CD4-positive, CD25-positive, alpha-beta regulatory T cell (primary cell): ENCODE measurements at regions not wholly inside any gene's neighbourhood (a gene's known extent, or its start where the extent isn't known, plus 50 kb on each side); places are given as distances from the start of the nearest gene placed in this dataset.

Experiments used
- ATAC-seq, 2 donors: fragments of 150-1000 bp; cut with Tn5 transposase; one replicate each; pipeline ENCODE4 v1.10.0; 2021; ENCODE audit warnings: low read depth in 2 of 2, moderate number of reproducible peaks in 2 of 2, moderate library complexity in 1 of 2
- DNase-seq, 3 donors: peaks; one replicate each; pipeline versions ENCODE4 v3.0.0 to v3.0.0-alpha.2; 2012 to 2022; ENCODE audit warnings: mixed read lengths in 1 of 3
- H3K27ac ChIP-seq: one replicate; pipeline ENCODE4 v1.7.0; 2013; ENCODE audit warnings: mild to moderate bottlenecking, low read length; ENCODE audit not compliant: insufficient read depth, poor library complexity, severe bottlenecking
- H3K27me3 ChIP-seq: one replicate; pipeline ENCODE4 v1.7.0; 2013; ENCODE audit warnings: low read length; ENCODE audit not compliant: control insufficient read depth, insufficient read depth
- H3K36me3 ChIP-seq: one replicate; pipeline ENCODE4 v1.7.0; 2013; ENCODE audit warnings: mild to moderate bottlenecking, low read length, moderate library complexity; ENCODE audit not compliant: control insufficient read depth, insufficient read depth
- H3K4me1 ChIP-seq: 2 replicates; pipeline ENCODE4 v1.7.0; 2013; ENCODE audit warnings: mild to moderate bottlenecking, low read length; ENCODE audit not compliant: insufficient read depth, control insufficient read depth, poor library complexity, severe bottlenecking
- H3K4me3 ChIP-seq: one replicate; pipeline ENCODE4 v1.7.0; 2013; ENCODE audit warnings: low read depth, mild to moderate bottlenecking, low read length, moderate library complexity
- H3K9me3 ChIP-seq, 2 experiments: 1 replicate in 1 of 2; 2 replicates in 1 of 2; pipeline ENCODE4 v1.7.0; 2013; ENCODE audit warnings: low read length in 2 of 2, mild to moderate bottlenecking in 1 of 2, moderate library complexity in 1 of 2; ENCODE audit not compliant: control insufficient read depth in 2 of 2
- H3K27ac Mint-ChIP-seq, 3 donors: one replicate each; pipeline ENCODE4 v1.8.0; 2020 to 2022; ENCODE audit warnings: mild to moderate bottlenecking in 3 of 3, mixed read lengths in 3 of 3, moderate library complexity in 2 of 3
- H3K27me3 Mint-ChIP-seq: one replicate; pipeline ENCODE4 v1.8.0; 2022; ENCODE audit warnings: mild to moderate bottlenecking, mixed read lengths
- H3K36me3 Mint-ChIP-seq: one replicate; pipeline ENCODE4 v1.8.0; 2020; ENCODE audit warnings: mixed read lengths
- H3K4me1 Mint-ChIP-seq, 4 donors: one replicate each; pipeline ENCODE4 v1.8.0; 2020 to 2022; ENCODE audit warnings: mixed read lengths in 4 of 4, mild to moderate bottlenecking in 1 of 4
- H3K4me3 Mint-ChIP-seq, 4 donors: one replicate each; pipeline ENCODE4 v1.8.0; 2020 to 2022; ENCODE audit warnings: mild to moderate bottlenecking in 4 of 4, mixed read lengths in 4 of 4, moderate library complexity in 3 of 4
- H3K9me3 Mint-ChIP-seq, 7 donors: one replicate each; pipeline ENCODE4 v1.8.0; 2020 to 2022; ENCODE audit warnings: mixed read lengths in 7 of 7, mild to moderate bottlenecking in 3 of 7, moderate library complexity in 2 of 7

DNA sequence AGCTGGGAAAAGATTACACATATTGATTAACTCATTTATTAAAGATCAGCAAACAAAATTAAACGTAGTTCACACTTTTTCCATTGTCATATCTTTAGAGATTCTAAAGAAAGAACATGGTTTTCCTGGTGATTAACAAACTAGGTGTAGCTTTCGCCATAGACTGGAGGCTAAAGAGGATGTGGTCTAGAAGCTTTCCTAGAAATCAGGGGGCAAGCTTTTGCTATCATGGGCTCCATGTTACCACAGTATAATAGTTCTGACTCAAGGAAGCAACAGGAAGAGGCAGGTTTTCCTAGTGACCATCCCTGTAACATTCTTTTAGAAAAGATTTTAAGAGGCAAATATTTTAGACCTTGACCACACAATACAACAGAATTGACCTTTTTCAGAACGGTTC lies 232.7 kb downstream of the METTL4 start:
- no peak overlapping the region for H3K4me3 Mint-ChIP-seq
- no peaks in the 10 kb centered on the region for H3K4me1 Mint-ChIP-seq

DNA sequence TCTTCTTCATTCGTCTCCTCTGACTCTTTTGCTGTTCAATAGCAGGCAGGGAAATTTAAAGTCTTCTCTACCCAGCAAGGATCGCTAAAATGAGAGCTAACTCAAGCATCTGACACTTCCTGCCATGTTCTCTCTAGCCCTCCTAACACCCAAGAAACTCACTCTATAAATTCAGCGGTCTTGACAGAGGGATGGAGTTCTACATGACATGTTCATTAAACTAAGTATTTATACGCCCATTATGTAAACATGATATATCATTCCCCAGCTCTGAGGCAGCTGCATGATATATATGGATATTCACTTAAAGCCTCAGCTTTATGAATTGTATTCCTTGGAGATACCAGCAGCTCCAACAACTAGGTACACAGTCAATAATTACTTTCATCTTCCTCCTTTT lies 231.0 kb downstream of the METTL4 start:
- H3K9me3 ChIP-seq = no peaks in the 10 kb centered on the region
- no peak overlapping the region for H3K4me3 Mint-ChIP-seq
- no peak overlapping the region for H3K27ac Mint-ChIP-seq
- no peaks in the 10 kb centered on the region for H3K4me1 Mint-ChIP-seq
- H3K4me3 ChIP-seq = no peak overlapping the region
- ATAC-seq = no peak
- no peaks in the 10 kb centered on the region for H3K27me3 ChIP-seq
- H3K36me3 ChIP-seq = no peaks in the 10 kb centered on the region
- H3K4me1 ChIP-seq = no peaks in the 10 kb centered on the region
- DNase-seq = no peak
- H3K27ac ChIP-seq = no peak overlapping the region
- H3K36me3 Mint-ChIP-seq = no peaks in the 10 kb centered on the region
- peaks cover 0 to 3% (median 0%) of the 10 kb centered on the region in 7 donors for H3K9me3 Mint-ChIP-seq
- H3K27me3 Mint-ChIP-seq = peaks cover 18% of the 10 kb centered on the region

More for the DNA sequence above, 232.7 kb downstream of the METTL4 start:
- Mint-ChIP-seq H3K27ac (no peak overlapping the region), H3K9me3 (peaks cover 0 to 3% (median 0%) of the 10 kb centered on the region in 7 donors), H3K36me3 (no peaks in the 10 kb centered on the region), H3K27me3 (peaks cover 25% of the 10 kb centered on the region)
- Histone ChIP-seq H3K27ac (no peak overlapping the region), H3K36me3 (no peaks in the 10 kb centered on the region), H3K9me3 (no peaks in the 10 kb centered on the region), H3K4me1 (no peaks in the 10 kb centered on the region), H3K4me3 (no peak overlapping the region), H3K27me3 (no peaks in the 10 kb centered on the region)
- no peak for DNase-seq
- ATAC-seq = no peak

DNA sequence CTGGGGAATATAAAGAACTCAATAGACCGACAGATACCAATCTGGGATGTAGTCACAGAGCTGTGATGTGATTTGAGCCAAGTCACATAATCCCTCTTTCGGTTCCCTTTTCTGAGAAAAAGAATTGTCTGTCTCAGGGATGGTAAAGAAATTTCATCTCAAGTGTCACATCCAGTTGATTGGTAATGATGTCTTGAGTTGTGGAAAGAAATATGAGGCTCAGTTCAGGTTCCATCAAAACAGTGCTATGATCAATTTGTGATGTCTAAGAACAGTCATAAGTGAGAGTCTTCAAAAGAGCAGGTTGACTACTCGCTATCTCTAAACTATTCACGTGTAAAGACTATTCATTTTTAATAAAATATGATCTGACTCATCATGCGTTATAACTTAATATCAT lies 223.3 kb downstream of the METTL4 start:
- no peak overlapping the region for H3K4me3 Mint-ChIP-seq
- H3K9me3 Mint-ChIP-seq = peaks cover 0 to 4% (median 0%) of the 10 kb centered on the region in 7 donors
- no peak overlapping the region for H3K27ac Mint-ChIP-seq
- H3K27me3 ChIP-seq = no peaks in the 10 kb centered on the region
- H3K27me3 Mint-ChIP-seq = peaks cover 7% of the 10 kb centered on the region
- H3K36me3 Mint-ChIP-seq = no peaks in the 10 kb centered on the region
- no peaks in the 10 kb centered on the region for H3K9me3 ChIP-seq
- no peak overlapping the region for H3K4me3 ChIP-seq
- H3K36me3 ChIP-seq = no peaks in the 10 kb centered on the region
- H3K27ac ChIP-seq = no peak overlapping the region
- H3K4me1 ChIP-seq = no peaks in the 10 kb centered on the region
- DNase-seq (no peak), ATAC-seq (no peak)
- H3K4me1 Mint-ChIP-seq = no peaks in the 10 kb centered on the region

- DNase-seq (no peak), ATAC-seq (no peak)
- Mint-ChIP-seq H3K27me3 (peaks cover 7% of the 10 kb centered on the region), H3K9me3 (peaks cover 0 to 4% (median 0%) of the 10 kb centered on the region in 7 donors), H3K4me1 (no peaks in the 10 kb centered on the region), H3K36me3 (no peaks in the 10 kb centered on the region), H3K27ac (no peak overlapping the region), H3K4me3 (peak overlapping the region in 1 of 4 donors; percentile 63)
- no peak overlapping the region for H3K4me3 ChIP-seq
- no peaks in the 10 kb centered on the region for H3K36me3 ChIP-seq
- no peaks in the 10 kb centered on the region for H3K27me3 ChIP-seq
- H3K27ac ChIP-seq = no peak overlapping the region
- no peaks in the 10 kb centered on the region for H3K4me1 ChIP-seq
- H3K9me3 ChIP-seq = no peaks in the 10 kb centered on the region
These were observed 220.0 kb downstream of the METTL4 start for GRCh38 chr18:2351126-2351850.

DNA sequence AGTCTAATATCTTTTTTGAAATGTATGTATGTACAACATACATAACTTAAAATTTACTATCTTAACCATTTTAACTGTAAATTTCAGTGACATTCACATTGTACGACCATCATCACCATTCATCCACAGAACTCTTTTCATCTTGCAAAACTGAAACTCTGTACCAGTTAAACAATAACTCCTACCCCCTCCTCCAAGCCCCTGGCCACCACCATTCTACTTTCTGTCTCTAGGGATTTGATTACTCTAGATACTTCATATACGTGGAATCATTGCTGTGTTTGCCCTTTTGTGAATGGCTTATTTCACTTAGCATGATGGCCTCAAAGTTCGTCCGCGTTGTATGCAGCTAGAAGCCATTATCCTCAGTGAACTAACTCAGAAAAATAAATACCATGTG lies 217.0 kb downstream of the METTL4 start:
- no peaks in the 10 kb centered on the region for H3K27me3 ChIP-seq
- Mint-ChIP-seq H3K27me3 (peaks cover 7% of the 10 kb centered on the region), H3K36me3 (no peaks in the 10 kb centered on the region), H3K4me1 (no peaks in the 10 kb centered on the region), H3K27ac (no peak overlapping the region), H3K4me3 (no peak overlapping the region), H3K9me3 (peaks cover 0 to 4% (median 0%) of the 10 kb centered on the region in 7 donors)
- ATAC-seq (no peak), DNase-seq (no peak)
- H3K27ac ChIP-seq = no peak overlapping the region
- no peaks in the 10 kb centered on the region for H3K36me3 ChIP-seq
- no peaks in the 10 kb centered on the region for H3K9me3 ChIP-seq
- H3K4me1 ChIP-seq = no peaks in the 10 kb centered on the region
- no peak overlapping the region for H3K4me3 ChIP-seq

GRCh38 chr18:2356906-2357305 lies 214.4 kb downstream of the METTL4 start:
- no peaks in the 10 kb centered on the region for H3K4me1 Mint-ChIP-seq
- Histone ChIP-seq H3K36me3 (no peaks in the 10 kb centered on the region), H3K4me1 (no peaks in the 10 kb centered on the region), H3K27ac (no peak overlapping the region), H3K27me3 (no peaks in the 10 kb centered on the region), H3K4me3 (no peak overlapping the region), H3K9me3 (no peaks in the 10 kb centered on the region)
- no peak for ATAC-seq
- H3K27me3 Mint-ChIP-seq = no peaks in the 10 kb centered on the region
- H3K4me3 Mint-ChIP-seq = no peak overlapping the region
- H3K9me3 Mint-ChIP-seq = peaks cover 0 to 2% (median 0%) of the 10 kb centered on the region in 7 donors
- H3K27ac Mint-ChIP-seq = no peak overlapping the region
- DNase-seq = no peak
- no peaks in the 10 kb centered on the region for H3K36me3 Mint-ChIP-seq

DNA sequence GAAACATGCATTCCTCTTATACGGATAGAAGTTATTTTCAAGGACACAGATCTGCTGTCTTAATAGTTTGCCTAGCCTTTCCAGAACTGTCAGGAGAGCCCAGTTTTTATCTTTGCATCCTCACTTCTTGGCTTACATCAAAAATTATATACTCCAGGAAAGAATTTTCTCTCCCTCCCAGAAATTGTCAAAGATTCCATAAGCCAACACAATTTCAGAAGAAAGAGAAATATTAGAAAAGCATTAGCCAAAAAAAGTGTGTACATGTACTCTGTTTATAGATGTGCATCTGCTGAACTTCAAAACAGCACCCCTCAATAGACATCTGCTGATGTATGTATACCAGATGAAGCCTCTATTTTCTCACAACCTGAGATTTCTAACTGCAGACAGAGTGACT lies 210.4 kb downstream of the METTL4 start:
- no peak for DNase-seq
- no peak for ATAC-seq
- Histone ChIP-seq H3K36me3 (no peaks in the 10 kb centered on the region), H3K27ac (no peak overlapping the region), H3K9me3 (no peaks in the 10 kb centered on the region), H3K4me1 (no peaks in the 10 kb centered on the region), H3K27me3 (no peaks in the 10 kb centered on the region), H3K4me3 (no peak overlapping the region)
- Mint-ChIP-seq H3K36me3 (no peaks in the 10 kb centered on the region), H3K27me3 (no peaks in the 10 kb centered on the region), H3K9me3 (peaks cover 0 to 2% (median 0%) of the 10 kb centered on the region in 7 donors), H3K27ac (no peak overlapping the region), H3K4me1 (no peaks in the 10 kb centered on the region), H3K4me3 (no peak overlapping the region)

- H3K4me1 Mint-ChIP-seq = no peaks in the 10 kb centered on the region
- Histone ChIP-seq H3K9me3 (no peaks in the 10 kb centered on the region), H3K27me3 (no peaks in the 10 kb centered on the region), H3K27ac (no peak overlapping the region), H3K36me3 (no peaks in the 10 kb centered on the region), H3K4me3 (no peak overlapping the region), H3K4me1 (no peaks in the 10 kb centered on the region)
- no peak overlapping the region for H3K4me3 Mint-ChIP-seq
- no peak for ATAC-seq
- H3K27me3 Mint-ChIP-seq = peaks cover 5% of the 10 kb centered on the region
- H3K27ac Mint-ChIP-seq = no peak overlapping the region
- peaks cover 0 to 2% (median 0%) of the 10 kb centered on the region in 7 donors for H3K9me3 Mint-ChIP-seq
- DNase-seq = no peak
- H3K36me3 Mint-ChIP-seq = no peaks in the 10 kb centered on the region
These were observed 203.2 kb downstream of the METTL4 start for GRCh38 chr18:2368102-2368501.
